HL-60/S4 treated with retinoic acid at 250 ng/mL for 4 days and 3 days (cell line): ENCODE measurements at regions not wholly inside any gene's neighbourhood (a gene's known extent, or its start where the extent isn't known, plus 50 kb on each side); places are given as distances from the start of the nearest gene placed in this dataset.

Experiments used
- in situ Hi-C: fragments of 300-500 bp; cut with MboI; formaldehyde crosslinking; loops from 2 replicates; pipeline ENCODE4 v1.7.0; 2022; ENCODE audit warnings: low sequenced_read_pairs

- in situ Hi-C loops = no loop called here
Measured at GRCh38 chr4:41865981-41866798, 69.0 kb upstream of the TMEM33 start.

GRCh38 chr4:41865306-41865980 lies 69.8 kb upstream of the TMEM33 start:
- in situ Hi-C loops = no loop called here

GRCh38 chr4:41859087-41859486 lies 76.1 kb upstream of the TMEM33 start:
- in situ Hi-C loops = no loop called here

GRCh38 chr4:41857226-41857641 lies 78.0 kb upstream of the TMEM33 start:
- in situ Hi-C loops = no loop called here

GRCh38 chr4:41856797-41857196 lies 78.4 kb upstream of the TMEM33 start:
- in situ Hi-C loops = no loop called here

GRCh38 chr4:41853973-41854372 lies 81.3 kb upstream of the TMEM33 start:
- in situ Hi-C loops = no loop called here

GRCh38 chr4:41852229-41852628 lies 83.0 kb upstream of the TMEM33 start:
- in situ Hi-C loops = no loop called here

GRCh38 chr4:41851621-41852020 lies 83.6 kb upstream of the TMEM33 start:
- in situ Hi-C loops = no loop called here

- in situ Hi-C loops = no loop called here
Measured at GRCh38 chr4:41844327-41844726, 90.9 kb upstream of the TMEM33 start.

- in situ Hi-C loops = no loop called here
Measured at GRCh38 chr4:41839916-41840854, 91.7 kb upstream of the PHOX2B start.

- in situ Hi-C loops = no loop called here
Measured at GRCh38 chr4:41838590-41838989, 90.1 kb upstream of the PHOX2B start.

GRCh38 chr4:41835321-41835995 lies 86.9 kb upstream of the PHOX2B start:
- in situ Hi-C loops = no loop called here

- in situ Hi-C loops = no loop called here
Measured at GRCh38 chr4:41832961-41833360, 84.4 kb upstream of the PHOX2B start.

- in situ Hi-C loops = no loop called here
Measured at GRCh38 chr4:41822325-41822724, 73.8 kb upstream of the PHOX2B start.

- in situ Hi-C loops = no loop called here
Measured at GRCh38 chr4:41820473-41820872, 71.9 kb upstream of the PHOX2B start.

- in situ Hi-C loops = no loop called here
Measured at GRCh38 chr4:41819621-41820020, 71.1 kb upstream of the PHOX2B start.

- in situ Hi-C loops = no loop called here
Measured at GRCh38 chr4:41815473-41815872, 66.9 kb upstream of the PHOX2B start.

GRCh38 chr4:41814565-41814964 lies 66.0 kb upstream of the PHOX2B start:
- in situ Hi-C loops = no loop called here

- in situ Hi-C loops = no loop called here
Measured at GRCh38 chr4:41806807-41807206, 58.3 kb upstream of the PHOX2B start.

GRCh38 chr4:41802590-41802989 lies 54.1 kb upstream of the PHOX2B start:
- in situ Hi-C loops = no loop called here

- in situ Hi-C loops = no loop called here
Measured at GRCh38 chr4:41799126-41799525, 50.6 kb upstream of the PHOX2B start.
